GM12873 (cell line): ENCODE measurements at regions not wholly inside any gene's neighbourhood (a gene's known extent, or its start where the extent isn't known, plus 50 kb on each side); places are given as distances from the start of the nearest gene placed in this dataset.

Experiments
- TF ChIP-seq, protein P1 (sequence below): IDR thresholded peaks from 2 replicates; pipeline ENCODE4 v1.5.1; 2012; ENCODE audit warnings: low read depth, mild to moderate bottlenecking, moderate library complexity, low read length, control low read depth; ENCODE audit not compliant: insufficient read depth; ENCODE audit errors: missing control alignments

DNA sequence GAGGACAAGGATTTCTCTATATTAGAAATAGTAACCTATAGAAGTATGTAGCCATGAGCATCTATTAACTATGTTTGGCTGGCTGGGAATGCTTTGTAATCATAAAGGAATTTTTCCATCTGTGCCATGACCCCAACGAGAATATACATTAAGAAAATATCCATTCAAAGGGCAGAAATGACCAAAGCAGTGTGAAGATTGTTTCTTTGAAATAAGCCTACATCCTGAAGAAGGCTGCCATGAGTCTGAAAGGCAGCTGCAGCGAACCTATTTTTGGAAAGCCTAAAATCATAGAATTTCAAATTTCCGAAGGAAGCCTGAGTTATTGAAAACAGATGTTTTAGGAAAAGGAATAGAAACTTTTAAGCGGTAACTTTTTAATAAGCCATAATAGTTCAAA is 244.2 kb upstream of the FOXK1 start:
- TF ChIP-seq, protein P1, sequence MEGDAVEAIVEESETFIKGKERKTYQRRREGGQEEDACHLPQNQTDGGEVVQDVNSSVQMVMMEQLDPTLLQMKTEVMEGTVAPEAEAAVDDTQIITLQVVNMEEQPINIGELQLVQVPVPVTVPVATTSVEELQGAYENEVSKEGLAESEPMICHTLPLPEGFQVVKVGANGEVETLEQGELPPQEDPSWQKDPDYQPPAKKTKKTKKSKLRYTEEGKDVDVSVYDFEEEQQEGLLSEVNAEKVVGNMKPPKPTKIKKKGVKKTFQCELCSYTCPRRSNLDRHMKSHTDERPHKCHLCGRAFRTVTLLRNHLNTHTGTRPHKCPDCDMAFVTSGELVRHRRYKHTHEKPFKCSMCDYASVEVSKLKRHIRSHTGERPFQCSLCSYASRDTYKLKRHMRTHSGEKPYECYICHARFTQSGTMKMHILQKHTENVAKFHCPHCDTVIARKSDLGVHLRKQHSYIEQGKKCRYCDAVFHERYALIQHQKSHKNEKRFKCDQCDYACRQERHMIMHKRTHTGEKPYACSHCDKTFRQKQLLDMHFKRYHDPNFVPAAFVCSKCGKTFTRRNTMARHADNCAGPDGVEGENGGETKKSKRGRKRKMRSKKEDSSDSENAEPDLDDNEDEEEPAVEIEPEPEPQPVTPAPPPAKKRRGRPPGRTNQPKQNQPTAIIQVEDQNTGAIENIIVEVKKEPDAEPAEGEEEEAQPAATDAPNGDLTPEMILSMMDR: no peak

GRCh38 chr7:4438723-4439245 is 243.3 kb upstream of the FOXK1 start:
- TF ChIP-seq, protein P1: no peak

- TF ChIP-seq, protein P1: no peak
These were observed 242.7 kb upstream of the FOXK1 start for GRCh38 chr7:4439444-4439843.

DNA sequence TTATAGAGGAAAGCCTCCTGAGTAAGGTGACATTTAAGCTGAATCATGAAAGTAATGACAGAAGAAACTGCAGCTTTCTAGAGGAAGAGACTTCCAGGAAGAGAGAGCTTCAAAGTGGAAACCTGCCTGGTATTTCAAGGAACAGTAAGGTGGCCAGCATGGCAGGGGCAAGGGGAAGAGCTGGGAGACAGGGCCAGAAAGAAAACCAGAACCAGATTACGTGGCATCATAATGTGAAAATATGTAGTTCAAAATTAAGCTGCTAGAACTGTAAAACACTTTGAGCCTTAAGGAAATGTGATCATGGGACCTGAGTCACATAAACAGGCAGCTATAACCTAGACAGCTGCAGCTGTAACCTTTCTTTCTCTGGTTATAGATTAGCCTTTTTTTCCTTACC is 238.0 kb upstream of the FOXK1 start:
- TF ChIP-seq, protein P1: no peak

- TF ChIP-seq, protein P1: no peak
These were observed 236.3 kb upstream of the FOXK1 start for GRCh38 chr7:4445777-4446176.

DNA sequence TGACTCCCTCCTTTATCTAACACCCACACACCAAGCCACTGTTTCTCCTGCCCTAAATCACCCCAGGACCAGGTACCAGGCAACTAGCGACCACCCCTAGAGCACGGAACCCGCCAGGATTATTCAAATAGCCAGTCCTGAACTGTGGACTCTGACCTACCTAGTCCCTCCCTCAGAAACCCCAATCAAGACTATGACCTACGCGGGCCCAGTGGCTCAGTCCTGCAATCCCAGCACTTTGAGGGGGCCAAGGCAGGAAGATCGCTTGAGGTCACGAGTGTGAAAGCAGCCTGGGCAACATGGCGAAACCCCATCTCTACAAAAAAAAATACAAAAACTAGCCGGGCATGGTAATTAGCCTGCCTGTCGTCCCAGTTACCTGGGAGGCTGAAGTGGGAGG is 232.8 kb upstream of the FOXK1 start:
- TF ChIP-seq, protein P1: no peak

DNA sequence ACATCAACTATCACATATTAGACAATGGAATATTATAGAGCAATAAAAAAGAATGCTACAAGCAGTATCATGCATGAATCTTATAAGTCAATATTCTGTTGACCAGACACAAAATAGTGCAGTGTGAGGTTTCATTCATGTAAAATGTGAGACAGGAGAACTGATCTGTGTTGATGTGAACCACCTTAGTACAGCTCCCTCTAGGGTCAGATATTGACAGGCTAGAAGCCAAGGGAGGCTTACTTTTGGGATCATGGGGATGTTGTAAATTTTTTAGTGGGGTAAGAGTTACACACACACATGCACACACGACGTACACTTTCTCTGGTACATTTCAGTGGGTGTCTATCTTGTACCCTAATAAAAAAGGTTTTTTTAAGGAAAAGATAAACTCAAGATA is 231.6 kb upstream of the FOXK1 start:
- TF ChIP-seq, protein P1: no peak
